Kidney epithelial cell (primary cell): ENCODE measurements at regions not wholly inside any gene's neighbourhood (a gene's known extent, or its start where the extent isn't known, plus 50 kb on each side); places are given as distances from the start of the nearest gene placed in this dataset.

ENCODE experiments used
- DNase-seq: peaks from one replicate; pipeline ENCODE4 v3.0.0-alpha.2; 2010; ENCODE audit warnings: low read depth
- H3K27me3 ChIP-seq: 2 replicates; pipeline ENCODE4 v1.6.0; 2011; ENCODE audit warnings: low read length; ENCODE audit not compliant: control insufficient read depth, insufficient read depth
- H3K36me3 ChIP-seq: 2 replicates; pipeline ENCODE4 v1.5.1; 2011; ENCODE audit warnings: low read length; ENCODE audit not compliant: control insufficient read depth, insufficient read depth
- H3K4me3 ChIP-seq: 2 replicates; pipeline ENCODE4 v1.5.1; 2011; ENCODE audit warnings: low read depth, mild to moderate bottlenecking, control low read depth, low read length
- CTCF ChIP-seq: IDR thresholded peaks from 2 replicates; pipeline ENCODE4 v1.5.1; 2011; ENCODE audit warnings: mild to moderate bottlenecking, moderate library complexity, low read length, control low read depth, inconsistent platforms; ENCODE audit not compliant: insufficient read depth, poor library complexity, severe bottlenecking

GRCh38 chr4:160175064-160175643 is 1072.3 kb downstream of the RAPGEF2 start:
- DNase-seq, result no peak
- Histone ChIP-seq H3K36me3 (no peaks in the 10 kb centered on the region), H3K27me3 (no peaks in the 10 kb centered on the region), H3K4me3 (no peak overlapping the region)
- no peak for TF ChIP-seq CTCF

GRCh38 chr4:160180211-160180610 is 1077.3 kb downstream of the RAPGEF2 start:
- Histone ChIP-seq H3K4me3 (no peak overlapping the region), H3K36me3 (no peaks in the 10 kb centered on the region), H3K27me3 (no peaks in the 10 kb centered on the region)
- no peak for TF ChIP-seq CTCF
- peak; percentile 86 for DNase-seq

GRCh38 chr4:160182727-160183126 is 1079.8 kb downstream of the RAPGEF2 start:
- no peak for TF ChIP-seq CTCF
- DNase-seq, result no peak
- no peaks in the 10 kb centered on the region for H3K36me3 ChIP-seq
- H3K27me3 ChIP-seq, result no peaks in the 10 kb centered on the region
- H3K4me3 ChIP-seq, result no peak overlapping the region

GRCh38 chr4:160184884-160185283 is 1082.0 kb downstream of the RAPGEF2 start:
- Histone ChIP-seq H3K36me3 (no peaks in the 10 kb centered on the region), H3K4me3 (no peak overlapping the region), H3K27me3 (no peaks in the 10 kb centered on the region)
- no peak for DNase-seq
- TF ChIP-seq CTCF, result no peak

- H3K27me3 ChIP-seq, result no peaks in the 10 kb centered on the region
- no peaks in the 10 kb centered on the region for H3K36me3 ChIP-seq
- no peak for DNase-seq
- no peak for TF ChIP-seq CTCF
- H3K4me3 ChIP-seq, result no peak overlapping the region
These were observed 1090.9 kb downstream of the RAPGEF2 start for GRCh38 chr4:160193787-160194186.

- DNase-seq, result no peak
- TF ChIP-seq CTCF, result no peak
- Histone ChIP-seq H3K27me3 (no peaks in the 10 kb centered on the region), H3K36me3 (no peaks in the 10 kb centered on the region), H3K4me3 (no peak overlapping the region)
These were observed 1091.8 kb downstream of the RAPGEF2 start for GRCh38 chr4:160194716-160195115.
